SKM-1 treated with dmso at 0.1 percent for 144 hours (cell line): ENCODE measurements at regions not wholly inside any gene's neighbourhood (a gene's known extent, or its start where the extent isn't known, plus 50 kb on each side); places are given as distances from the start of the nearest gene placed in this dataset.
"Not testable (repeated sequence)": the region's sequence is repeated elsewhere in the genome, so short reads cannot be mapped to it uniquely, and the experiment has no call there.

Source experiments
- DNase-seq: peaks from one replicate; lab custom pipeline; 2025; ENCODE audit not compliant: unreplicated experiment; lab: John Stamatoyannopoulos, UW

DNA sequence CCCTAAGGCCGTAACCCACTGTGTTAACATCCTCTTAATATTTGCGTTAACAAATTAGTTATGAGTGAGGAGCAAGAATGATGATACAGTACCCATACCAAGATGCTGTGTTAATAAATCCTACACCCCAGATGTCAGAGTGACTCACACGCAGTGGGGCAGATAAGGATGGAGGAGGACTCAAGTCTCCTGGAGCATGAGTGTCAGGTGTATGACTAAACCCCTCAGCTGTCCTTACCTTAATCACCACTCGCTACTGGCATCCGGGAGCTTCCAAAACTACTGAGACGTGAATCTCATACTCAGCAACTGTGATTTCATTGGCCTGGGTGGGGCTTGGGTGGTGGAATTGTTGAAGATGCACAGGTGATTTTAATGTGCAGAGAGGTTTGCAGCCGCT lies 131.3 kb upstream of the MTHFD1L start:
- no peak for DNase-seq

- DNase-seq, result no peak
These were observed 130.1 kb upstream of the MTHFD1L start for GRCh38 chr6:150735341-150735851.

GRCh38 chr6:150738092-150738629 lies 127.3 kb upstream of the MTHFD1L start:
- no peak for DNase-seq

GRCh38 chr6:150739711-150740349 lies 125.7 kb upstream of the MTHFD1L start:
- no peak for DNase-seq

- DNase-seq, result no peak
These were observed 125.0 kb upstream of the MTHFD1L start for GRCh38 chr6:150740453-150740852.

DNA sequence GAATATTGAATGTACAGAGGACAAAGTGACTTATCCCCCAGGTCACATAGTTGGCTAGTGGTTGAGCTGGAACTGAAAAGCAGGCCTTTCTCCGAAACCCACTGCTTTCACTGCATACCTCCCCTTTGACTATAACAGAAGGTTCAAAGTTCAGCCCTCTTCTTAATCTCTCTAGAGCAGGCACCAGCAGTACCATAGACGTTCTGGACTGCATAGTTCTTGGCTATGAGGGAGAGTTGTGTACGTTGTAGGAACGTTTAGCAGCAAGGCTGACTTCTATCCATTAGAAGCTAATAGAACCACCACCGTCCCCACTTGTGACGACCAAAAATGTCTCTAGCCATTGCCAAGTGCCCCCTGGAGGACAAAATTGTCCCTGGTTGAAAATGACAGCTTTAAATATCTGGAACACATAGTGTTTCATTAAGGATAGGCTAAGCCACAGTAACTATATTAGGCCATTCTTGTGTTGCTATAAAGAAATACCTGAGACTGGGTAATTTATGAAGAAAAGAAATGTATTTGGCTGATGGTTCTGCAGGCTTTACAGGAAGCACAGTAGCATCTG lies 123.8 kb upstream of the MTHFD1L start:
- no peak for DNase-seq

DNA sequence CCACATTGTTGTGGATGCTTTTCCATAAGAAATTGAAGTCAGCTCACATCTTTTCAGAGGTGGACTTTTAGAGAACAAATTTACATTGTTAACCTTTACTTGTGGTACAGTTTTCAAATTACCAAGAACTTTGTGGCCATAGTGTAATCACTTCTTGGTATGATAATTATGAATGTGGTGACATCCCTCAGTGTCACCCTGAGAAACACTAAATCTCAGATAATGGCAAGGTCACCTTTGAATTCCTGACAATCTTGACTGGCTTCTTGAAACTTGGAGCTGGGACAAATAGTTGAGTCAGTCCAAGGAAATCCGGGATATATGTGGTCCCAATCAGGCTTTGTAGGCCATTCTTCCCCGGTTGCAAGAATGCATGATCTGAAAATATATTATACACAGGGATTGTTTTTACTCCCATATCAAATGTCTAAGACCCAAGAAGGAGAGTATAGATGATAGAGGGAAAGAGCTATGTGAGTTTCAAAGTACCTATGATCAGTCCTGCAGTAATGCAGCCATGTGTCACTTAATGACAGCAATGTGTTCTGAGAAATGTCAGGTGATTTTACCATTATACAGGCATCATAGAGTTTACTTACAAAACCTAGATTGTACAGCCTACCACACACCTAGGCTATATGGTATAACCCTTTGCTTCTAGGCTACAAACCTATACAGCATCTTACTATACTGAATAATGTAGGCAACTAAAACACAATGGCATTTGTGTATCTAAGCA lies 120.8 kb upstream of the MTHFD1L start:
- no peak for DNase-seq

DNA sequence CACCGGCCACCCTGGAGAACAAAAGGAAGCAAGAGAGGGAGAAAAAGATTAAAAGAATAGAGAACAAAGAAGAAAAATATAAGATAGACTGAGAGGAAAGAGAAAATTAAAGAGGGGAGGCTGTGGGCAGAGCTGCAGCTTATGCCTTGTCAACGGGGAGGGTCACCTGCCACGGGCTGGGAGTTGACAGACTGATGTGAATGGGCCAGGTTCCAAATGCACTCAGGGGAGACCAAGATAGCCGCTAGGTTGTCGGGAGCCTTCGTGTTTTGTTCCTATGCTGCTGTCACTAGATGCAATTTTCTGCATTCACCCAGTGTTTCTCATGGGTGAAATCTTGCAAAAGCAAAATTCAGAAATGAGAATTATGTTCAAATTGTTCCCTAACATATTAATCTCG lies 119.6 kb upstream of the MTHFD1L start:
- DNase-seq, result no peak

DNA sequence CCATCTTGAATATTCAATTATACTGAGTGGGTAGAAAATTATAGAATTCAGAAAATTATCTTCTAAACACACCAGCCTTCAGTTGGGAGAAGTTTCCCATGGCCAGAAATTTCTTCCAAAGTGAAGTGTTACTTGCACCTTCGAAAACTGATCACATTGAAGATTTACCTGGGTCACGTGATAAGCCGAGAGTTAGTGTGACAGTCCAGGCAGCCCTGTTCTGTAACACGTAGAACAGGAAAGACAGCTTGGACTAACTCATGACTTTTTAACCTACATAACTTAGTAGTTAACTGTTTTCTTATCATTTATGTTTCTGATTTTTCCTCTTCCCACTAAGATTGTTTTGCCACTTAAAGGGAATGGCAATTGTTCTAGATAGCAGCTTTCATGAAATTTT lies 118.3 kb upstream of the MTHFD1L start:
- DNase-seq, result no peak

GRCh38 chr6:150749091-150749670 lies 116.3 kb upstream of the MTHFD1L start:
- no peak for DNase-seq

GRCh38 chr6:150751296-150751695 lies 114.2 kb upstream of the MTHFD1L start:
- DNase-seq, result no peak

- DNase-seq, result no peak
These were observed 113.1 kb upstream of the MTHFD1L start for GRCh38 chr6:150752409-150752808.

- DNase-seq, result no peak
These were observed 112.0 kb upstream of the MTHFD1L start for GRCh38 chr6:150753371-150754064.

- no peak for DNase-seq
These were observed 110.5 kb upstream of the MTHFD1L start for GRCh38 chr6:150755042-150755441.

DNA sequence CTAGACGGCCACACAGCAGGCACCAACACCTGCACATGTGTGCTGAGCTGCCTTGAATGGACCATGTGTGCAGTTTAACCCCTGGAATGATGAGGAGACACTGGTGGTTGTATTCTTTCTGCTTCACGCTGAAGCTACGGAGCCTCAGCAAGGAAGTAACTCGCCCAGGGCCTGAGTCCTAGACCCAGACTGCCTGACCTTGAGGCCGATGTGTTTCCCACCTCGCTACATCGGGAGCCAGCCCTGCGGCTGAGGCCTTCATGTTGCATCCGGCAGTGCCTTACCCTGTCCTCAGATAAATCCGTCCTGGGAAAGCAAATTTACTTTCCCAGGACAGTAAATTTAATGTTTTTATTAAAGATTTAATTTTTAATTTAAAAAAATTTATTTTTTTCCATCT lies 110.0 kb upstream of the MTHFD1L start:
- no peak for DNase-seq

DNA sequence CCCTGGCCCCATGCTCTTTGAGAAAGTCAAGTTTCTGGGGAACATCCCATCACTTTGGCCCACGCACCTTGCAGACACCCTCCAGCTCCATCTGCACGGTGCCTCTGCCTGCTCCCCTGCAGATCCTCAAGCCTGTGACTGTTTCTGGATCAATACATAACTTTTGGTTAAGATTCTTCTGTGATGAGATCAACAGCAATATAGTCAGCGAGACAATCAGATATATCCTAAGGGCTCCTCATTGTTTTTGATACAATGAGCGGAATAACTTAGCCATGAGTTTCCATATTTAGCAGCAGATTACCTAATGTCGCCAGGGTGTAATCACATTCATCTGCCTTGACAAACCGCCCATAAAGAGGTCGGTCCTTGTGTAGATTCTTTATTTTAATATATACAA lies 109.3 kb upstream of the MTHFD1L start:
- DNase-seq, result no peak

GRCh38 chr6:150757807-150758206 lies 107.7 kb upstream of the MTHFD1L start:
- not testable (repeated sequence) for DNase-seq

DNA sequence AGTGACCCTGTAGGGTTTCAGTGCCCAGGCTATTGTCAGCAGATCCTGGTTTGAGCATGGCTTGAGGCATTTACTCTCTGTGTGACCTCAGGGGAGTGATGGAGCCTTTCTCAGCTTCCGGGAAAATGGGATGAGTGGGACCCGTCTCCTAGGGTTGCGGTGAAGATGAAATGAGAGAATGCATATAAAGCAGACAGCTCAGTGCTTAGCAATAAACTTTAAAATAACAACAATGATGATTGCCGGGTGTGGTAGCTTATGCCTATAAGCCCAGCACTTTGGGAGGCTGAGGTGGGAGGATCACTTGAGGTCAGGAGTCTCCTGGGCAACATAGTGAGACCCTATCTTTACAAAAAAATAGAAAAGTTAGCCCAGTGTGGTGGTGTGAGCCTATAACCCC lies 106.0 kb upstream of the MTHFD1L start:
- DNase-seq, result no peak

DNA sequence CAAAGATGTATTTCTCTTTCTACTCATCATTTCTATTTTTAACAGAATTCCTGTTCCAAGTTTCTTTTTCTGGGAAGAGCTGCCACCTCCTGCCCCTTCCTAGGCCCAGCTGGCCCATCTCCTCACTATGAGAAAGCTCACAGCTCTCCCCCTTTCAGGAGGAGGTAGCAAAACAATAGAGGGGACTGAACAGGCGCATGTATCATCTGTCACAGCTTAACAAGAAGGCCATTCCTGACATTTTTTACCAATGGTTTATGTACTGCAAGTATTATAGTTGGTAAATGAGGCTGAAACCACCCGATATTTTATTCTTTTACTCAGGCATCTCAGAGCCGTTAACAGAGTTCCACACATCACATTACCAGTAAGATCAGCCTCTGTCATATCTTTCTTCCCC lies 103.7 kb upstream of the MTHFD1L start:
- no peak for DNase-seq

DNA sequence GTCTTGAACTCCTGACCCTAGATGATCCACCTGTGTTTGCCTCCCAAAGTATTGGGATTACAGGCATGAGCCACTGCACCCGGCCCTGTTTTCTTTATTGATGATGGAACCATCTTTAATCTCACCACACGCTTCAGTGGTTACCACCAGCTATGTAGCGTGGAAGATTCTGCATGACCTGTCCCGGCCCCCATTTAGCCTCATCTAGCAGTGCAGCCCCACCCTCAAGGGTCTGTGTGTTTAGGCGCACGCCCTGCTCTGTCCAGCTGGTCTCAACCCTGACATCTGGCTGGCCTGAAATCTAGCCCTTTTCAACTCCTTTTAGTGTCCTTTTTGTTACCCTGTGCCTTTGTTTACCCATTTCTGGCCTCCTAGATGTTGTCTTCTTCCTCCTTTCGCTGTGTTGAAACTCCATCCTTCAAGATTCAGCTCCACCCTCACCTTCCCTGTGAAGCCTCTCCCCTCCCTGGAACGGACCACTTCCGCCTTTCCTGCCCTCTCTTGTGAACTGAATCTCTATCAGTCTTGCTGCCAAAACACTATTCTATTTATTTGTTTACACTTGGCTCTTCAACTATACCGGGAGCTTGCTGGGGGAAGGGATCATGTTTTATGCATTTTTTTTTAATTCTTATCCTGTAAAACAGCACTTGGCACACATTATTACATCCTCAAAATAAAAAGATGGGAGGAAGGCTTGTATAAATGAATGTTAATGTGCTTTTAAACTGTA lies 101.0 kb upstream of the MTHFD1L start:
- DNase-seq, result no peak
